ENCODE measurements at regions not wholly inside any gene's neighbourhood (a gene's known extent, or its start where the extent isn't known, plus 50 kb on each side); places are given as distances from the start of the nearest gene placed in this dataset.

GRCh38 chr1:38272515-38272914, 225.9 kb upstream of the POU3F1 start:
- peaks cover under 1% of the 10 kb centered on the region for H3K9me3 Mint-ChIP-seq (ENCODE audit: unreplicated experiment)
- BruUV-seq (replicated peaks), result no TSS peak
- H3K27ac Mint-ChIP-seq (ENCODE audit: low read depth, unreplicated experiment), result no peak overlapping the region
- H3K36me3 Mint-ChIP-seq (ENCODE audit: insufficient read depth, unreplicated experiment), result no peaks in the 10 kb centered on the region
- H3K4me1 Mint-ChIP-seq (ENCODE audit: insufficient read depth, unreplicated experiment), result no peaks in the 10 kb centered on the region
- DNase-seq (ENCODE audit: unreplicated experiment), result no peak
- ChIA-PET POLR2A (no interaction called here), CTCF (interaction anchor here (1.9 kb wide), 1 partner anchor 15 kb away, joined by 5 read pairs; no protein-coding TSS in a partner anchor)
- intact Hi-C loops (cut with micrococcal nuclease), result no loop called here
- peaks cover 46% of the 10 kb centered on the region for H3K27me3 Mint-ChIP-seq (ENCODE audit: insufficient read depth, unreplicated experiment)
- no peak for TF ChIP-seq CTCF (IDR thresholded peaks at IDR 0.05; ENCODE audit: unreplicated experiment)
- no peak overlapping the region for H3K4me3 Mint-ChIP-seq (ENCODE audit: unreplicated experiment)

- ChIA-PET CTCF (interaction anchor here (1.9 kb wide), 1 partner anchor 17 kb away, joined by 5 read pairs; no protein-coding TSS in a partner anchor), POLR2A (no interaction called here)
- no TSS peak for BruUV-seq (replicated peaks)
- TF ChIP-seq CTCF (IDR thresholded peaks at IDR 0.05; ENCODE audit: unreplicated experiment), result no peak
- Mint-ChIP-seq H3K4me3 (ENCODE audit: unreplicated experiment) (no peak overlapping the region), H3K36me3 (ENCODE audit: insufficient read depth, unreplicated experiment) (no peaks in the 10 kb centered on the region), H3K27me3 (ENCODE audit: insufficient read depth, unreplicated experiment) (peaks cover 60% of the 10 kb centered on the region), H3K4me1 (ENCODE audit: insufficient read depth, unreplicated experiment) (no peaks in the 10 kb centered on the region), H3K27ac (ENCODE audit: low read depth, unreplicated experiment) (no peak overlapping the region), H3K9me3 (ENCODE audit: unreplicated experiment) (no peaks in the 10 kb centered on the region)
- intact Hi-C loops (cut with micrococcal nuclease), result no loop called here
- DNase-seq (ENCODE audit: unreplicated experiment), result no peak
Measured at GRCh38 chr1:38270849-38271633, 224.4 kb upstream of the POU3F1 start.

- BruUV-seq (replicated peaks), result no TSS peak
- POLR2A ChIA-PET, result interaction anchor here (1.1 kb wide), 1 partner anchor 9 kb away, joined by 3 read pairs; no protein-coding TSS in a partner anchor
- H3K27ac Mint-ChIP-seq (ENCODE audit: low read depth, unreplicated experiment), result no peak overlapping the region
- H3K27me3 Mint-ChIP-seq (ENCODE audit: insufficient read depth, unreplicated experiment), result peaks cover 69% of the 10 kb centered on the region
- H3K36me3 Mint-ChIP-seq (ENCODE audit: insufficient read depth, unreplicated experiment), result no peaks in the 10 kb centered on the region
- CTCF ChIA-PET, result interaction anchor here (0.5 kb wide), 1 partner anchor 214 kb away, joined by 3 read pairs; no protein-coding TSS in a partner anchor
- no peak overlapping the region for H3K4me3 Mint-ChIP-seq (ENCODE audit: unreplicated experiment)
- no peaks in the 10 kb centered on the region for H3K9me3 Mint-ChIP-seq (ENCODE audit: unreplicated experiment)
- no peak for TF ChIP-seq CTCF (IDR thresholded peaks at IDR 0.05; ENCODE audit: unreplicated experiment)
- intact Hi-C loops (cut with micrococcal nuclease), result no loop called here
- no peak for DNase-seq (ENCODE audit: unreplicated experiment)
- H3K4me1 Mint-ChIP-seq (ENCODE audit: insufficient read depth, unreplicated experiment), result no peaks in the 10 kb centered on the region
Measured at GRCh38 chr1:38269923-38270848, 223.6 kb upstream of the POU3F1 start.

- ChIA-PET POLR2A (no interaction called here), CTCF (no interaction called here)
- no TSS peak for BruUV-seq (replicated peaks)
- H3K4me1 Mint-ChIP-seq (ENCODE audit: insufficient read depth, unreplicated experiment), result no peaks in the 10 kb centered on the region
- H3K27ac Mint-ChIP-seq (ENCODE audit: low read depth, unreplicated experiment), result no peak overlapping the region
- TF ChIP-seq CTCF (IDR thresholded peaks at IDR 0.05; ENCODE audit: unreplicated experiment), result no peak
- DNase-seq (ENCODE audit: unreplicated experiment), result no peak
- intact Hi-C loops (cut with micrococcal nuclease), result no loop called here
- H3K9me3 Mint-ChIP-seq (ENCODE audit: unreplicated experiment), result no peaks in the 10 kb centered on the region
- H3K27me3 Mint-ChIP-seq (ENCODE audit: insufficient read depth, unreplicated experiment), result peaks cover 68% of the 10 kb centered on the region
- no peak overlapping the region for H3K4me3 Mint-ChIP-seq (ENCODE audit: unreplicated experiment)
- no peaks in the 10 kb centered on the region for H3K36me3 Mint-ChIP-seq (ENCODE audit: insufficient read depth, unreplicated experiment)
Measured at GRCh38 chr1:38268226-38268625, 221.6 kb upstream of the POU3F1 start.
